GM13976 (cell line): ENCODE measurements at regions not wholly inside any gene's neighbourhood (a gene's known extent, or its start where the extent isn't known, plus 50 kb on each side); places are given as distances from the start of the nearest gene placed in this dataset.

Experiments used
- DNase-seq: peaks from one replicate; pipeline ENCODE4 v3.0.0; 2012; ENCODE audit warnings: low spot score
- in situ Hi-C: fragments of 300-500 bp; cut with MboI; formaldehyde crosslinking; loops from one replicate; pipeline ENCODE4 v1.12.0; 2022; ENCODE audit warnings: low sequenced_read_pairs, mixed read lengths, inconsistent platforms; ENCODE audit not compliant: unreplicated experiment
- TF ChIP-seq, protein P1 (sequence below): IDR thresholded peaks from 2 replicates; pipeline ENCODE4 v1.5.1; 2012; ENCODE audit warnings: borderline replicate concordance, mild to moderate bottlenecking; ENCODE audit not compliant: insufficient read depth; ENCODE audit errors: extremely low read depth, missing control alignments, control extremely low read depth

DNA sequence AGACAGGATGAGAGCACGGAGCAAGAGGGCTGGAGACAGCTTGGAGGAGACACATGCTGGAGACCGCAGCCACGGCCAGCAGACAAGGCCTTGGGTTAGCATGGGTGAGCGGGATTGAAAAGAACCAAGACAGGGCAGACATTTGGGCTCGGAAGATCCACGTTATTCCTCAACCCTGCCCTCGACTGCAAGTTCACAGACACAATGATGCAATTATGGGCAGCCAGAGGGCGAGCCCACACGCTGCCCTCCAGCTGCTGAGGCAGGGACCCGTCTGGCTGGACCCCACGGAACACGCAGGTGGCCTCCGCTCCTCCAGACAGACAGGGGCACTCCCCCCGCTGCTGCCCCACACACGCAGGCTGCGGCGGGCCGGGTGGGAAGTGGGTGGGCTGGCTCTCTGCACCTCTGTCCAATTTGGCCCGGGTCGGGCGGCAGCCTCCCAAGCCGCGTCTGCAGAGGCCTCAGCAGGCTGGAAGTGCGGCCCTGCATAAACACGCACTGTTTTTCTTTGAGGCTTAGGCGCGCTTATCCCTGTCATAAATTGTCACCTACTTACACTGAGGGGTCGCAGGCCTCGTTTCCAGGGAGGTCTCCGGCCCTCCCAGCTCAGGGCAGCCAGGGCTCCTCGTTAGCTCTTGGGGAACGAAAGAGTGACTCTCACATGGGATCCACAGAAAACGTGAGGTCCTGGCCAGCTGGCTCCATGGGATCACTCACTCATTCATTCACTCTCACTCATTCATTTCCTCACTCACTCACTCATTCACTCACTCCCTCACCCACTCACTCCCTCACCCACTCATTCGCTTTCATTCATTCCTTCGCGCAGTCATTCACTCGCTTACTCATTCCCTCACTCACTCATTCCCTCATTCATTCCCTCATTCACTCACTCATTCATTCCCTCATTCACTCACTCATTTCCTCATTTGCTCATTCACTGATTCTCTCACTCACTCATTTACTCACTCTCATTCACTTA lies 303.9 kb downstream of the C16orf95 start:
- in situ Hi-C loops: no loop called here
- TF ChIP-seq, protein P1, sequence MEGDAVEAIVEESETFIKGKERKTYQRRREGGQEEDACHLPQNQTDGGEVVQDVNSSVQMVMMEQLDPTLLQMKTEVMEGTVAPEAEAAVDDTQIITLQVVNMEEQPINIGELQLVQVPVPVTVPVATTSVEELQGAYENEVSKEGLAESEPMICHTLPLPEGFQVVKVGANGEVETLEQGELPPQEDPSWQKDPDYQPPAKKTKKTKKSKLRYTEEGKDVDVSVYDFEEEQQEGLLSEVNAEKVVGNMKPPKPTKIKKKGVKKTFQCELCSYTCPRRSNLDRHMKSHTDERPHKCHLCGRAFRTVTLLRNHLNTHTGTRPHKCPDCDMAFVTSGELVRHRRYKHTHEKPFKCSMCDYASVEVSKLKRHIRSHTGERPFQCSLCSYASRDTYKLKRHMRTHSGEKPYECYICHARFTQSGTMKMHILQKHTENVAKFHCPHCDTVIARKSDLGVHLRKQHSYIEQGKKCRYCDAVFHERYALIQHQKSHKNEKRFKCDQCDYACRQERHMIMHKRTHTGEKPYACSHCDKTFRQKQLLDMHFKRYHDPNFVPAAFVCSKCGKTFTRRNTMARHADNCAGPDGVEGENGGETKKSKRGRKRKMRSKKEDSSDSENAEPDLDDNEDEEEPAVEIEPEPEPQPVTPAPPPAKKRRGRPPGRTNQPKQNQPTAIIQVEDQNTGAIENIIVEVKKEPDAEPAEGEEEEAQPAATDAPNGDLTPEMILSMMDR: no peak
- DNase-seq: no peak

DNA sequence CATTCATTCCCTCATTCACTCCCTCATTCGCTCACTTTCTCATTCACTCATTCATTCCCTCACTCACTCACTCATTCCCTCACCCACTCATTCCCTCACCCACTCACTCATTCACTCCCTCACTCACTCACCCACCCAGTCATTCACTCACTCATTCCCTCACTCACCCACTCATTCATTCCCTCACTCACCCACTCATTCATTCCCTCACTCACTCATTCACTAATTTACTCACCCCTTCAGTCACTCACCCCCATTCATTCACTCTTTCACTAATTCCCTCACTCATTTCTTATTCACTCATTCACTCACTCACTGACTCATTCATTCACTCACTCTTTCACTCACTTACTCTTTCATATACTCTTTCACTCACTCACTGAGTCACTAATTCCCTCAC lies 303.1 kb downstream of the C16orf95 start:
- in situ Hi-C loops: no loop called here
- TF ChIP-seq, protein P1: no peak
- DNase-seq: no peak

DNA sequence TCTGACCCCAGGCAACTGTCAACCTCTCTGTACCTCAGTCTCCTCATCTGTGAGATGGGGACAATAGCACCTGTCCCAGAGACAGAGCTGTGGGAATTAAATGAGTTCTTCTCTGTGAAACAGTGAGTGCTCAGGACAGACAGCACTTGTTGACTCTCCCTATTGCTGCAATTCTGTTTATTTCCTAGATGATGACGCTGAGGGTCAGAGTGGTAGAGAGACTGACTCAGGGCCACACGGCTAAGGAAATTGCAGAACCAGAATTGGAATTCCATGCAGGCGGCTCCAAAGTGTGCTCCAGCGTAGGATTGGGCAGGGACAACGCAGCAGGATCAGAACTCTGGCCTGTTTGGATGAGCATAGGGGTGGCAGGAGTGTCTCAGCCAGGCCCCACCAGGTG lies 302.2 kb downstream of the C16orf95 start:
- in situ Hi-C loops: no loop called here
- no peak for DNase-seq
- TF ChIP-seq, protein P1: no peak

DNA sequence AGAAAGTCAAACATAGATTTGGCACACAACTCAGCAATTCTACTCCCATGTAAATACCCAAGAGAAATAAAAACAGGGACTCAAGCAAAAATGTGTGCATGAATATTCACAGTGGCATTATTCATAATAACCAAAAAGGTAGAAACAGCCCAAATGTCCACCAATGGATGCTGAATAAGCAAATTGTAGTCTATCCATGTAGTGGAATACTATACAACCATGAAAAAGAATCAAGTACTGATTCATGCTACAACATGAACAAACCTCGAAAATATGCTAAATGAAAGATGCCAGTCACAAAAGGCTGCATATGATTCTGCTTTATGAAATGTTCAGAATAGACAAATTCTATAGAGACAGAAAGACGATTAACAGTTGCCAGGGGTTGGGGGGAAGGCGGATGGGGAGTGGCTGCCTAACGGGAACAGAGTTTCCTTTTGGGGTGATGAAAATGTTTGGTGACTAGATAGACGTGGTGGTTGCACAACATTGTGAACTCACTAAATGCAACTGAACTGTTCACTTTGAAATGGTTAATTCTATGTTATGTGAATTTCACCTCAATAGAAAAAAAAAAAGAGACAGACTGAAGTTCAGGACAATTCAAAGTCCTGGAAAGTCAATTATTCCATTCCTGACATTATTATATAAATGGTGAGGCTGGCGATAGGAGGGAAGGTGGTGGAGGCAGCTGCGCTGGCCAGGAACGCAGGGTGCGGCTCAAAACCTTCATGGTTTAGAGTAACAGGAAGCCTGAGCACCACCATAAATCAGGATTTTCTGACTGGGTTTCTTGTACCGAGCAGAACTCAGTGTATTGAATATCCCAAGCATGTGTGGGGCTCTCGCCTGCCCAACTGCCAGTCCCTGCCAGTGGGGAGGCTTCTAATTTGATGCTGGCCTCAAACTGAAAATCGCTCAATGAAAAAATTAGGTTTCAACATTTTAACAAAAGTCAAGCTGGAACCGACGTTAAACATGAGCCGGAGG lies 300.9 kb downstream of the C16orf95 start:
- no peak for DNase-seq
- TF ChIP-seq, protein P1: no peak
- in situ Hi-C loops: no loop called here

DNA sequence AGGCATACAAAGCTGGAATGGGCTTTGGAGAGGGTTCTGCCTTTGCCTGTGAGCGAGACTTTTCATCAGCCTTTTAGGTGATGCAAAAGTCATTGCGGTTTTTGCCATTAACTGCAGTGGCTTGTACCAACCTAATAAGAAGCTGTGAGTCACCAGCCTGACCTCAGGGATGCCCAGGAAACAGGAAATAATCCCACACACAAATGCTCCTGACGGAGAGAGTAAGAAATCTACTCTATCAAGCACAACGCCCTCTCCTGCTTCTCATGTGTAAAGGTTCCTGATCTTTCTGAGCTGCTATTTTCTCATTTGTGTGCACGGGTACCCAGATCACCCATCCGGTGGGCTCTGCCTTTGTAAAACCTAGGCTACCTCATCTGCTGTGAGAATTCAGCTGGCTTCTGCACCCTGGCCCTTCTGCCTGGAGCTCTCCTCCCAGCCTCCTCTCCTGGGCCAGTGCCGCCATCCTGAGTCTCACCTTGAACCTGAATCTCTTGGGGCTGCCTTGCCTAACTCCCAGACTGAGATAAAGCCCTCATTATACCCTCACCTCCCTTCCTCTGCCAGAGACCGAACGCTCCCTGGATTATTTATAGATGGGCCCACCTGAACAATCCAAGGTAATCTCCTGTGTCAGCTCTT lies 299.7 kb downstream of the C16orf95 start:
- no peak for DNase-seq
- in situ Hi-C loops: no loop called here
- TF ChIP-seq, protein P1: no peak

DNA sequence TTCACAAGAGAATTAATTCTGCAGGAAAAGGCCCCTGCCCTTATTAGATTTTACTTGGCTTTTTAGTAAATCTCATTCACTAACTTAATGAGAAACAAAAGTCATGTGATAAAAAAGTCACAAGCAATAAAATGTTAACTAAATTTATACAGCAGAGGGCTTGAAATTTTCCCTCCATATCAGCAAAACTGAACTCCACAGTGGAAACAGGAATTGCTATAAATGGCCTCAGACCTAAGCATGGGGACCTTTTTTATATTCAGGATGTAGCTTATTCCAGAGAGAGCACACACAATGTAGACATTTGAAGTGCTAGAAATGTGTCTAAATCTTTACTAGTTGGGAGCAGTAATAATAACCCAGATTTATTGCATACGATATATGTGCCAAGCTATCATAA lies 291.5 kb downstream of the C16orf95 start:
- TF ChIP-seq, protein P1: no peak
- in situ Hi-C loops: no loop called here
- DNase-seq: no peak
